Glomerular visceral epithelial cell (primary cell): ENCODE measurements at regions not wholly inside any gene's neighbourhood (a gene's known extent, or its start where the extent isn't known, plus 50 kb on each side); places are given as distances from the start of the nearest gene placed in this dataset.
"Not testable (repeated sequence)": the region's sequence is repeated elsewhere in the genome, so short reads cannot be mapped to it uniquely, and the experiment has no call there.

Source experiments
- DNase-seq: peaks from one replicate; pipeline ENCODE4 v3.0.0-alpha.2; 2016; ENCODE audit errors: extremely low spot score

- not testable (repeated sequence) for DNase-seq
These were observed 1032.2 kb upstream of the PCDH20 start for GRCh38 chr13:62447771-62448382.

- no peak for DNase-seq
These were observed 1029.2 kb upstream of the PCDH20 start for GRCh38 chr13:62444805-62445204.

- no peak for DNase-seq
These were observed 1018.4 kb upstream of the PCDH20 start for GRCh38 chr13:62434081-62434480.

GRCh38 chr13:62433660-62434059, 1018.0 kb upstream of the PCDH20 start:
- no peak for DNase-seq

GRCh38 chr13:62432906-62433305, 1017.3 kb upstream of the PCDH20 start:
- DNase-seq: no peak

GRCh38 chr13:62432295-62432694, 1016.6 kb upstream of the PCDH20 start:
- DNase-seq: no peak

- no peak for DNase-seq
These were observed 1016.2 kb upstream of the PCDH20 start for GRCh38 chr13:62431852-62432251.

- no peak for DNase-seq
These were observed 1003.2 kb upstream of the PCDH20 start for GRCh38 chr13:62418872-62419271.

GRCh38 chr13:62418376-62418775, 1002.7 kb upstream of the PCDH20 start:
- DNase-seq: no peak

- no peak for DNase-seq
These were observed 992.2 kb upstream of the PCDH20 start for GRCh38 chr13:62407871-62408270.

- no peak for DNase-seq
These were observed 972.9 kb upstream of the PCDH20 start for GRCh38 chr13:62388515-62388914.

GRCh38 chr13:62387647-62388046, 972.0 kb upstream of the PCDH20 start:
- no peak for DNase-seq

- not testable (repeated sequence) for DNase-seq
These were observed 963.6 kb upstream of the PCDH20 start for GRCh38 chr13:62379241-62379640.

- DNase-seq: no peak
These were observed 962.2 kb upstream of the PCDH20 start for GRCh38 chr13:62377838-62378237.

- DNase-seq: no peak
These were observed 960.0 kb upstream of the PCDH20 start for GRCh38 chr13:62375653-62376052.

- DNase-seq: no peak
These were observed 956.1 kb upstream of the PCDH20 start for GRCh38 chr13:62371737-62372136.

GRCh38 chr13:62367971-62368370, 952.3 kb upstream of the PCDH20 start:
- not testable (repeated sequence) for DNase-seq

- DNase-seq: no peak
These were observed 945.0 kb upstream of the PCDH20 start for GRCh38 chr13:62360609-62361008.

GRCh38 chr13:62358646-62358932, 942.9 kb upstream of the PCDH20 start:
- DNase-seq: no peak

GRCh38 chr13:62357887-62358645, 942.4 kb upstream of the PCDH20 start:
- peak; percentile 54 for DNase-seq

GRCh38 chr13:62356977-62357376, 941.3 kb upstream of the PCDH20 start:
- DNase-seq: no peak

- DNase-seq: peak; percentile 2
These were observed 921.6 kb upstream of the PCDH20 start for GRCh38 chr13:62337109-62337880.

- no peak for DNase-seq
These were observed 920.9 kb upstream of the PCDH20 start for GRCh38 chr13:62336507-62336906.
